KBM-7 (cell line): ENCODE measurements at regions not wholly inside any gene's neighbourhood (a gene's known extent, or its start where the extent isn't known, plus 50 kb on each side); places are given as distances from the start of the nearest gene placed in this dataset.
A peak's percentile ranks its signal among the peaks of the same experiment; 100 is the strongest.
"Not testable (repeated sequence)": the region's sequence is repeated elsewhere in the genome, so short reads cannot be mapped to it uniquely, and the experiment has no call there.

Source experiments
- DNase-seq: peaks from one replicate; pipeline ENCODE4 v3.0.0-alpha.2; 2015
- in situ Hi-C: fragments of 300-500 bp; cut with MboI; formaldehyde crosslinking; loops from 2 replicates; pipeline ENCODE4 v1.14.3; 2020; ENCODE audit warnings: low sequenced_read_pairs, low pct_unique_long_range_greater_than_20kb, mixed read lengths

DNA sequence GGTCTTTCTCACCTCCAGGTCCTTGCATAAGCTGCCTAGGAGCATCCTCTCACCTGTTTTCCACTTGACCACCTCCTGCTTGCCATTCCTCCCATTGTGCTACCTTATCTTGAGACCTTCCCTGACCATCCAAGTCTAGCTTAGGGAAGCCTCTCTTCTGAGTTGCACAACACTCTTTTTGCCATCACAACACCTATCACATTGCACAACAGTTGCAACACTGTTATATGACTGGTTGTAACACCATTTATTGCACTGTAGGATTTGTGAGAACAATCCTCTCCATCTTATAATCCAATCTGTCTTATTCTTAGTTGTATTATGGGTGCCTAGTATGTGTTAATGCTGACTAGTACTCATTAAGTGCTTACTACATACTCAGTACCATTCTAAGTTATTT, 488.7 kb downstream of the OMA1 start:
- no peak for DNase-seq
- in situ Hi-C loops, result no loop called here

DNA sequence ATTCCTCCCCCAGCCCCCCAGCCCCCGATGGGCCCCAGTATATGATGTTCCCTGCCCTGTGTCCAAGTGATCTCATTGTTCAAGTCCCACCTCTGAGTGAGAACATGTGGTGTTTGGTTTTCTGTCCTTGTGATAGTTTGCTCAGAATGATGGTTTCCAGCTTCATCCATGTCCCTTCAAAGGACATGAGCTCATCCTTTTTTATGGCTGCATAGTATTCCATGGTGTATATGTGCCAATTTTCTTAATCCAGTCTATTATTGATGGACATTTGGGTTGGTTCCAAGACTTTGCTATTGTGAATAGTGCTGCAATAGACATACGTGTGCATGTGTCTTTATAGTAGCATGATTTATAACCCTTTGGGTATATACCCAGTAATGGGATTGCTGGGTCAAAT, 495.3 kb downstream of the OMA1 start:
- in situ Hi-C loops, result not testable (repeated sequence)

DNA sequence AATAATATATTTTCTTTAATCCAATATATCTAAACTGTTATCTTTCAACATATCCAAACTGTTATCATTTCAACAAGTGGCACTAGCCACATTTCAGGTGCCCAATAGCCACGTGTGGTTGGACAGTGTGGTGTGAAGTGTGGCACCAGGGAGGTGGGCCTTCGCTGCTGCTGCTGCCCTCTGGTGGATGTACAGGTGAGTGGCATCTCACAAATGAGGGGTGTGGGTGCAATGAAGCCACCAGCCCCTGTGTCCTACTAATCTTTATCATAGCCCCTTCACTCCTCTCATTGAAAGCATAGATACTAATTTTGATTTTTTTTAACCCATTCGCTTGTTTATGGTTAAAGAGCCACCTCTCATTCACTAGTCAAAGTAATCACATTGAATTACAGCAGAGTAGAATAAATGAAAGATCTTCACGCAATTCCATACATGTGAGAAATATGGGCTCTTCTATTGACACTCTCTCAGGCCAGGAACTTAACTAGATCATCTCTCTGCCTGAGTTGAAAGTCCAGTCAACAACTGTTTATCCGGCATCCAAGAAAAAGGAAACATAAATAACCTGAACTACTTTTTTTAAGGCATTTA, 499.2 kb downstream of the OMA1 start:
- peak; percentile 31 for DNase-seq
- in situ Hi-C loops, result no loop called here

More for the DNA sequence above, 495.3 kb downstream of the OMA1 start:
- DNase-seq, result not testable (repeated sequence)

DNA sequence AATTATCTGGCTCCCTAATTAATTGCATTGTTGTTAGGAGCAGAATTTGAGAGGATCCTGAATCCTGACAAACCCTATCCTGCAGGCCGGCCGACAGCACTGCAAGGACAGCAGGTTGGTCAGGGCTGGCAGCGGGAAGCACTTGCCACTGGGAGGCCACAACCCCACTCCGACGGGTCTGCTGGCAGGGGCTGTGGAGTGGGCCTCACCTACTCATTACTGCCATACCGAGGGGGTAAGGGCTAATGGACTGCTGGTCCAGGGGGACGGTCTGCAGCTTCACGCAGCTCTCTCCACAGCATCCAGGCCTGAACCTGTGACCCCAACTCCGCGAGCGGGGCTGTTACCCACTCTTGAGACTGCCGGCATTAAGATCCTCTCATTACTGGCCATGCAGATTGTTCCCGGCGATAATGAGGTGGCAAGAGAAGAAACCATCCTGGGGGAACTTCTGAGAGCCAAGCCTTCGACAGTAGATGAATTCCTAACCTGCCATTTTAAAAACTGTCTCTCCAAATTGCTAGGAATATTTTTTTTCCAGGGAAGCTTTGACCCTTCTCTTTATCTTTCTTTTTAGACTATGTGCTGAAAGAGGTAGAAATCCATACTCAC, 501.3 kb downstream of the OMA1 start:
- in situ Hi-C loops, result no loop called here
- no peak for DNase-seq

DNA sequence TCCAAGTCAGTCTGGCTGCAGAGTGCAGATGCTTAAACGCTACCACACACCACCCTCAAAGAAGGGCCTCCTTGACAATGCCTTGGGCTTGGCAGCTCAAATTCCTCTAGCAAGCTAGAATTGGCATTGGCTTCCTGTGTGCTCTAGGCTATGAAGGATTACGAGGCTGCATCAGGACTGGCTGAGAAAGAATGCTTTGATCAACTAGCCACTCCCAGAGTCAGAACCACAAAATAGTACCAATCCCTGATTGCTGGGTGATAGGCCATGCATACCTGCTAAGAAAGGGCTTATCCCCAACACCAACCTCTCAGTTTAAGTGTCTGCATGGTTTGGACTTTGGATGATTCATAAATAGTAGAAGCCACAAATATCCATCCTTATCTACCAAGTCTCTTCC, 504.9 kb downstream of the OMA1 start:
- in situ Hi-C loops, result no loop called here
- DNase-seq, result no peak

DNA sequence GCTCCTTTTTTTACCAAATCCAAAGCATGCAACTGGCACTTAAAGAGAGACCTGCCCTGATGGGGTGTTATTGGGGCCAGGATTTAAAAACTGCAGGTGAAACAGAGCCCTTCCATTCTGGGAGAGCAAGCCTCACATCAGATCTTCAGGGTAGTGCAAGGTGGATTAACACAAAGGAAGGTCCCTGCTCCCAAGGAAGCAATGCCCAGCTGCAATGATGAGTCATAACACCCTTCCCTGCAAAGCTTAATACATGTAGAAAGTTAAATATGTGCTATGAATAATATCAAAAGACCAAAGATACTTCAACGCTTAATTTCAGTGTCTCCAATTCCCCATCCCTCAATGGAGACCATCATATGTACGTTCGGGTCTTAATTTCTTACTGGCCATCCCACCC, 508.0 kb downstream of the OMA1 start:
- DNase-seq, result no peak
- in situ Hi-C loops, result no loop called here

DNA sequence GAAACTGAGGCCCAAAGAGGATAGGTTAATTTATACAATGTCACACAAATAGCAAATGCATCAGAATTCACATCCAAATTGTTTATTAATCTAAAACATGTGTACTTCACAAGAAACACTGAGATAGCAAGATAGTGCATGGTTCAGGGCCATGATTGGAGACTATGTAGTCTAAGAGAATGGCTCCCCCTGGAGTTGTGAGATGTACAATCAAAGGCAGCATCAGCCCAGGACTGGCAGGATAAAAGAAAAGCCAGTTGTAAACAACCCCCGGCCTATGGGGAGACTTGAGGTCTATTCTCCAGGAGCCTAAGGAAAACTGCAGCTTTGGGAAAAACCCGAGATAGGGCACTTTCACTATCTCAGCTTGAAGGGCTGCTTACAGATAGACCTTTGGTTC, 511.0 kb downstream of the OMA1 start:
- no peak for DNase-seq
- in situ Hi-C loops, result no loop called here

DNA sequence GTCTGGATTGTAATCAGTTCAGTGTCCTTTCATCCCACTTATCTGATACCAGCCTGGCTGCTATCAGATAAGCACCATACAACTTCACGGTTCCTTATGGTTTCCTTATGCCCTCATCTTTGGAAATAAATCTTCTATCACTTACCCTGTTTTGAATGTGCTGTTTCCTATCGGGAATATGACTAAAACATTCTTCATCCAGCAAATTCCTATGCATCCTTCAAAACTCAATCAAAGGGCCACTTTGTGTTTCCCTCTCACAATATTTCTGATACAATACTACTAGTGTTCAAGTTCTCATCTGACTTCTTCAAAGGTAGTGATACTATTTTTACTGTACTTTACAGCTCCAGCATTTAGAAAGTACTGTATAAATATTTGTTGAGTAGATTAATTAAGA, 513.2 kb downstream of the OMA1 start:
- in situ Hi-C loops, result no loop called here
- DNase-seq, result no peak

DNA sequence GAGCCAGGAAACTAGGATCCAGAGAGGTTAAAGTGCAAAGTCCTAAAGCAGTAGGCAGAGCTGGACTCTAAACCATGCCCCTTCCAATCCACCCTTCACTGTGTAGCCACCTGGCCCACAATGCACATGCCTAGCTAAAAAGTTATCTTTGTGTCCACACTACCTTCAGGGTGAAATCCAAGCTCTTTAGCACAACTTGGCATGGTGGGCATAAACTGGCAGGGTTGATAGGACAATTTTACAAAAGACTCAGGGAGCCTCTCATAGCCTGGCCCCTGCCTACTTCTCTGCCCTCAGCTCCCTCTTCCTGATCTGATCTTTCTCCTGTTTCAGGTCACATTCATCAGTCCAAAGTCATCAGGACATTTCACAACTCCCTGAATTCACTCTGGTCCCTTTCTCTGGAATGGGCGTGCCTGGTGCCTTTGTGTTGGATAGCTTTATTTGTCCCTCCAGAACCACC, 513.9 kb downstream of the OMA1 start:
- in situ Hi-C loops, result no loop called here
- no peak for DNase-seq

DNA sequence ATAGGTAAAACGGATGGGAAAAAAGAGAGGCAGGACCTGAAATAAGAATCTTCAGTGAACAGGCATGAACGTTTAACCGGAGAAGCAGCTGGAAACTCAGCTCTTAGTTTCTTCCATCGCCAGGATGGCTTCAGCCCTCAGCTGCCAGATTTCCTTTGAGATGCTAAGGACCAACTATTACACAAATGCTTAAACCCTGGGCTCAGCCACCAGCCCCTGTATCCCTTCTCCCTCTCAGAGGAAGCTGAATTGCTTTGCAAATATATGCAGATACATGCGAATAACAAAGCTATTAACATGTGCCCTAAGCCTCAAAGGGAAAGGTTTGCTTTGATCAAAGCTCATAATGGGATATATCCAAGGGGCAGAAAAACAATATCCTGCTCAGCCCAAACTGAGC, 515.1 kb downstream of the OMA1 start:
- DNase-seq, result no peak
- in situ Hi-C loops, result no loop called here

DNA sequence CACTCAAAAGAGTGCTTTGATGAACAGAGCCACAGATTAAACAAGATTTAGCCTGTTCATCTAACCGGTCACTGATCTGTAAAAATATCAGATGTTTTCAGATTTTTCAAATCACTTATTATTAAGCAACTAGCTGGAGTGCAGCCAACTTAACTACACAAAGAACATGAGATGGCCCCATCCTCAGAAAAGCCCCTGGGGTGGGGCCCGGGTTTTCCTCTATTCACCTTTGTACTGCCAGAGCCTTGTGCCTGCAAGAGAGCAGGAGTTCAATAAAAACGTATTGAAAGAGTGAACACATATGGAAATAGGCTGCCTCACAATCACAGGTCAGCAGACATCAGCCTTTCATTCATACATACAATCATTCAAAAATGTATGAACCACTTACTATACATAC, 516.1 kb downstream of the OMA1 start:
- no peak for DNase-seq
- in situ Hi-C loops, result no loop called here

DNA sequence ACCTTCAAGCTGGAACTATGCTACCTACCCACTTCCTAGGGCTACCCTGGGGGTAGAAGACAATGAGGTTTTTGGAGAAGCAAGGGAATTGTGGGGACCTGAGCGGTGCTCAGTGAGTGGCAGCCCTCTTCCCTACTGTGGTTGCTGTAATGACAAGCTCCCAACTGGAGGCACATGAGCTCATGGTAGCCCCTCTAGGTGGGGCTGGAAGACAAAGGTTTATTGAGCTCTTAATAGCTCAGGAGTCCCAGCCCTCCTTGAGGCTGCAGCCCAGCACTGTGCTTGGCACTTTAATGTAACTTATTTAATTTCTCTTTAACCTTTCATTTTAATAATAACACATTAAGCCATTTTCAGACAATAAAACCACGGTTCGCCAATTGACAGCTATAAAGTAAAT, 528.9 kb downstream of the OMA1 start:
- no peak for DNase-seq
- in situ Hi-C loops, result no loop called here

DNA sequence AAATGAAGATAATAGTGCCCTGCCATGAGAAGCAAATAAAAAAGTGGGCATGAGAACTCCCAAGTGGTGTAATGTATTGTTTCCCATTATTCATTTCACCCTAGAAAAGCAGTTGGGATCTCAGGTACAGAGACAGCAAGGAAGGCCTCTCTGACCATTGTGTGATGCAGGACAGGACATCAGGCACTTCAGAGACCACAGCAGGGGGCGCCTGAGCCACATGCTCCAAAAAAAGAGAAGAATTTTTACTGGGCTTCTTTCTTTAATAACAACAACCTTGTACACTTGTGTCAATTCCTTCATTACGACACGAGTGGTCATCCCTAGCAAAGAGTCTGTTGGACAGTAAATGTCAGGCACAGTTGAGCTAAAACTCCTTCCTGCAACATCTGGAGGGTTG, 533.3 kb downstream of the OMA1 start:
- in situ Hi-C loops, result no loop called here
- DNase-seq, result no peak

DNA sequence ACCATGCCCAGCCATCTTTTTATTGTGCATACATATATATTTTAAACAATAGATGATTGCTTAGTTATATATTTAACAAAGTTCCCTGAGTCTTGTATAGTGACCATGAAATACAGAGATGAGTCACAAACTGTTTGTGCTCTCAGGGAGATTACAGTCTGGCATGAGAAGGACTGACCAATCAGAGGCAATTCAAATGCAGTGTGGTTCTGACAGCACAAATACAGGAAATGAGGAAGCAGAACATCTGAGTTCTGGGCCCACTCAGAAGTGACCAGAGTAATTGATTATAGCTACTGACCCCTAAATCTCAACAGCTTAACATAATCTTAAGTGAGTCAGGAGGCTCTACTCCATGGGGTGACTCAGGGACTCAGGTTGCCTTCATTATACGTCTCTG, 534.5 kb downstream of the OMA1 start:
- in situ Hi-C loops, result no loop called here

DNA sequence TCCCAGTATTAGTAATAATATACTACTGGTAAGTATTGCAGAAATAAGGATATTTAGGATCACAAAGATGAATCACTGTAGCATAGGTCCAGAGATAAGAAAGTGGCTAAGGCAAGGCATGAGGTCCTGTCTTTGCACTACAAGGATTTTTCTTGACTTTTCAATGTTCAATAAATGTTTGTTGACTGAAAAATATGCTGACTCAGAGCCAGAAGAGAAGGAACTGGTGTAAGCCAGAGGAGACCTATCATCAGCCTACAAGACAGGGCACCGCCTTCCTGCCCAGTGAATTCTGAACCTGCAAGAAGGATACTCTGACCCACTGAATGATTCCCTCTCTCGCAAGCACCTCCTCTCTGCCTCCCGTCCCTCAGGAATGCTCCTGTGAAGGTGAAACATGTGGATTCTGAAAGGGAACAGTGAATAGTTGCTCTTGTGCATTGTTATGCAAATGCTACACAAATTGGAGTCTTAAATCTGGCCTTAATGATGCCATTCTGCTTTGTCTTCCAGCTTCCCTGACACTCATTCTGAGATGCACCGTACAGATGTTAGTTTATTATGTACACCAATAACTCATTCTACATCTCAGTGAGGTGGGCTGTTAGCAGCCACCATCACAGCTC, 540.0 kb downstream of the OMA1 start:
- in situ Hi-C loops, result no loop called here
- DNase-seq, result no peak

More for the DNA sequence above, 534.5 kb downstream of the OMA1 start:
- DNase-seq, result no peak

DNA sequence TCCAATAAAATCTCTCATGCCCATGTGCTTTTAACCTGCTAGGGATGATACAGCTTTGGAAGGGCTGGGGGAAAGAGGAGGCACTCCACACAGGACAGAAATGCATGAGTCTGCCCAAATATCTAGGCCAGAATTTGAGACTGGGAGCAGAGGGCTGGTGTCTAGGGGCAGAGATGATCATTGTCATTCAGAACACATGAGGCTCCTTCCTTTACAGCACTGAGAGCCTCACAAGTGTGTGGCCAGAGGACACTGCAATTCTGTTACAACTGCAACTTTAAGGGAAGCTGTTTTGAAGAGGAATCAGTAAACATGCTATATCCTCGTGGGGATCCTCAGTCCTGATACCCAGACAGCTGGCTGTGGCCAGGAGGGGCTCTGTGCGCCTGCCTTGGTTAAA, 541.3 kb downstream of the OMA1 start:
- in situ Hi-C loops, result no loop called here
- no peak for DNase-seq

DNA sequence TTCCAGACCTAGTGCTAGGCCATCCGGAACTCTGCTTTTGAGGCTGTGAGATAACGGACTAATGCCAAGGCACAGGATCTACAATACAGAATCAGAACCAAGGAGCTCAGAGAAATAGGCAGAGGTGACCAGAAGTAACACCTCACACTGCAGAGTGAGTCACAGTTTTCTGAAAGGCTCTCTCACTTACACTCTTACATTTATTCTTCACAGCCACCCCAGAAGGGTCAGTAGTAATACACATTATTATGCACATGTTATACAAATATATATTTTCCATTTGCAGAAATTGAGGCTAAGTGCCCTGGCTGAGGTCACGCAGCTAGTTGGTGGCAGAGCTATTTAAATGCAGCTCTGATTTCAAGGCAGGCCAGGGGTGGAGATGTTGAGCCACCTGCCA, 542.5 kb downstream of the OMA1 start:
- DNase-seq, result no peak
- in situ Hi-C loops, result no loop called here

DNA sequence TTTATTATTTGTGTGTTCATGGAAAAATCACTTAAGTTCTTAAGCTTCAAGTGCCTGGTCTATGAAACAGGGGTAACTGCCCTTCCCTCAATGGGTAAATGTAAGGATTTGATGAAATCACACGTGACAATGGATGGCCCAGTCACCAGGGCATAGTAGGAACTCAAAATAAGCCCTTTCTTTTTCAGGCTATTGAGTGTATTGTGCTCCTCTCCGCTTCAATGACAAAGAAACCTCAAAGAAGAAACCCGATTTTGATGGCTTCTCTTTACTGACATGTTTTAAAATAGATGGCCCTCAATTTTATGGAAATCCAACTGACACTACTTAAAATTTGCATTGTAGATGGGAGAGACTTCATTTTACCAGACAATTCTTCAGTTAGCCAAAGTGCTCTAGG, 543.5 kb downstream of the OMA1 start:
- DNase-seq, result no peak
- in situ Hi-C loops, result no loop called here

DNA sequence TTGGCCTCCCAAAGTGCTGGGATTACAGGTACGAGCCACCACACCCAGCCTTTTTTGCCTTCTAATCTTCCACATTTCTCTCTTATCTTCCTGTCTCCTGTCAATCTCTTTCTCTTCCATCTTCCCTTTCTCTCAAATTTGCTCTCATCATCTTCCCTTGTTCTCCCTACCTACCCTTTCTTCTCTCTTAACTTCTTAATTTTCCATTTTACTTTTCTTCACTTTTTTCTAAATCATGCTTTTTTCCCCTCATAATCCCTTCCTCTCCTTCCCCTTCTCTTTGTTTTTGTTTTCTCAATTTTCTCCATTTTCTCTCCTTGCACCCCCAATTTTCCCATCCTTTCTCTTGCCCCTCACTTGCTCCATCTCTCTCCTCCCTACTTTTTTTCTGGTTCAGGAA, 545.7 kb downstream of the OMA1 start:
- in situ Hi-C loops, result no loop called here
- no peak for DNase-seq

DNA sequence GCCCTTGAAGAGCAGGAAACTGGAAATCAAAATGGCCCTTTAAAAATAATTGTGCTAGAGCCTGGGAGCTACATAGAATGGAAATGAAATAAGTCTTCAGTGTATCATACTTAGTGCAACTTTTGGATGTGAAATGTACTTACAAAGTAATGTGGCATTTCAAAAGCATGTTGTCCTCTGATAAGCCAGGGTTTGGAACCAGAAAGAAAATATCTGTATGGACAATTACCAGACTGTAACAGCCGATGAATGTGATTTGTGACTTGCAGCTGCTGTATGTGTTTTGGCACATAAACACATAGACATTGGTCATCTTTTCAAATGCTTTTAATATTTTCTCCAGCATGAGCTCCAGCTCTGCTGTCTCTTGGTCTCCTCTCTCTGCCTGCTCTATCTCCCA, 546.4 kb downstream of the OMA1 start:
- in situ Hi-C loops, result no loop called here
- DNase-seq, result no peak

DNA sequence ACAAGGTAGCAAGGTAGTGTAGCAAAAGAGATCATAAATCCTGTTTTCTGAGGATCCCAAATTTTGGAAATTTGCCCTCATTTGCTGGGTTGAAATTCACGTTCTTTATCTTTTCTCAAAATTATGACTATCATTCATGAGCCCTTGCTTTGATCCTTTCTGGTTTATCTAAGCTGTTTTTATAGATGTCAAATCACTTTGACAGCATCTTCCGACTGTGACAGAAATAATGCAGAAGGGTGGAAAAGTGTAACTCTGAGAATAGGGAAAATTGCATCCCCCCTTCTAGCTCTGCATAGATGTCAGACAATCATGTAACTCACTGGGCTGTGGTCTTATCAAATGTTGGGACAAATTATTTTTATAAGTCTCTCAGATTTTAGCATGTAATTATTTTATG, 550.1 kb downstream of the OMA1 start:
- no peak for DNase-seq
- in situ Hi-C loops, result no loop called here
